ENCODE measurements at regions not wholly inside any gene's neighbourhood (a gene's known extent, or its start where the extent isn't known, plus 50 kb on each side); places are given as distances from the start of the nearest gene placed in this dataset.

DNA sequence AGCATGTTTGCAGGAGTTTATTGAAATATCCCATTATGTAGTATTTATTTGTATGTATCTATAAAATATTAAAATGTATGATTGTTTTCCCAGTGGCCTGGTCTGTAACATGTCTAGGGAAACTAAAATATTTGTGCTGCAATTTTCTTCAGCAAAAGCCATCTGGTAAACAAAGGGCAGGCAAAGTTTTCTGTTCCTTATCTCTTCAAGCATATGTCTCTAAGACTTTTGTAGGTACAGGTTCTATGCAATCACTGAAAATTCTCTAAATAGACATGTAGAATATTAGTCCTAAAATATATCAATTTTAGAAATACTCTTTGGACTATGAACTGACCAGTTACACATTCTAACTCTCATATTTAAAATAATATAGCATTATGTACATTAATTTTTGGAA, 585.8 kb upstream of the RGS18 start:
- DNase-seq (no peak), ATAC-seq (no peak)
- Histone ChIP-seq H3K27ac (no peak overlapping the region), H3K4me3 (no peak overlapping the region), H3K9me3 (no peaks in the 10 kb centered on the region), H3K4me1 (no peaks in the 10 kb centered on the region), H3K36me3 (ENCODE audit: insufficient read depth in 1 of 2, low read depth in 1 of 2) (no peaks in the 10 kb centered on the region), H3K27me3 (ENCODE audit: insufficient read depth in 3 of 3, low read length in 2 of 3) (no peaks in the 10 kb centered on the region)
- intact Hi-C loops (cut with DNase I), result no loop called here
- no peak for TF ChIP-seq CTCF (IDR thresholded peaks at IDR 0.05)

DNA sequence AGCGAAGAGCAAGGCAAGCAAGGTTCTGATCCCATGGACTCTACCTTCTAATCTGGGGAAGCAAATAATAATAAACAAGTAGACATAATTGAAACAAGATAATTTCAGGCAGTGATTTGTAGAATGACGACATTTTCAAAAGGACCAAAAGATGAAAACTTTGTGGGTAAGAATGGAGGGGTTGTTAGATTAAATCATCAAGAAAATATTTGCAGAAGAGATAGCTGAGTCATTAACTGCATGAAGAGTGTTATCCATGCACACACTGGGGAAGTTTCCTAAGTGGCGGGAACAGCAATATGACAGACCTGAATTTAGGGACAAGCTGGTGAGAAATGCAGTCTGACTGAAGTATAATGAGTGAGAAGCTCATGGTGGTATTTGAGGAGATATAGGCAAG, 583.1 kb upstream of the RGS18 start:
- no peak for ATAC-seq

GRCh38 chr1:191575746-191576145, 582.5 kb upstream of the RGS18 start:
- Histone ChIP-seq H3K4me3 (no peak overlapping the region), H3K27me3 (ENCODE audit: insufficient read depth in 3 of 3, low read length in 2 of 3) (no peaks in the 10 kb centered on the region), H3K27ac (no peak overlapping the region), H3K9me3 (no peaks in the 10 kb centered on the region), H3K4me1 (no peaks in the 10 kb centered on the region), H3K36me3 (ENCODE audit: insufficient read depth in 1 of 2, low read depth in 1 of 2) (no peaks in the 10 kb centered on the region)
- WGBS, 3 donors, result 65 to 70% (median 66%) methylated on average over 3 of the region's 3 CpGs
- DNase-seq (no peak), ATAC-seq (no peak)
- intact Hi-C loops (cut with DNase I), result no loop called here
- TF ChIP-seq CTCF (IDR thresholded peaks at IDR 0.05), result no peak

More for the DNA sequence above, 583.1 kb upstream of the RGS18 start:
- Histone ChIP-seq H3K36me3 (ENCODE audit: insufficient read depth in 1 of 2, low read depth in 1 of 2) (no peaks in the 10 kb centered on the region), H3K4me3 (no peak overlapping the region), H3K9me3 (no peaks in the 10 kb centered on the region), H3K27ac (no peak overlapping the region), H3K4me1 (no peaks in the 10 kb centered on the region), H3K27me3 (ENCODE audit: insufficient read depth in 3 of 3, low read length in 2 of 3) (no peaks in the 10 kb centered on the region)
- 92 to 95% (median 95%) methylated on average over 3 of the region's 3 CpGs for WGBS, 3 donors
- TF ChIP-seq CTCF (IDR thresholded peaks at IDR 0.05), result no peak
- DNase-seq, result no peak
- intact Hi-C loops (cut with DNase I), result no loop called here

GRCh38 chr1:191577213-191577612, 581.0 kb upstream of the RGS18 start:
- H3K4me1 ChIP-seq, result no peaks in the 10 kb centered on the region
- intact Hi-C loops (cut with DNase I), result no loop called here
- ATAC-seq (no peak), DNase-seq (no peak)
- no peaks in the 10 kb centered on the region for H3K27me3 ChIP-seq (ENCODE audit: insufficient read depth in 3 of 3, low read length in 2 of 3)
- TF ChIP-seq CTCF (IDR thresholded peaks at IDR 0.05), result no peak
- WGBS, 3 donors, result 71 to 77% (median 73%) methylated on average over 4 of the region's 4 CpGs
- no peaks in the 10 kb centered on the region for H3K36me3 ChIP-seq (ENCODE audit: insufficient read depth in 1 of 2, low read depth in 1 of 2)
- no peak overlapping the region for H3K4me3 ChIP-seq
- no peak overlapping the region for H3K27ac ChIP-seq
- no peaks in the 10 kb centered on the region for H3K9me3 ChIP-seq

DNA sequence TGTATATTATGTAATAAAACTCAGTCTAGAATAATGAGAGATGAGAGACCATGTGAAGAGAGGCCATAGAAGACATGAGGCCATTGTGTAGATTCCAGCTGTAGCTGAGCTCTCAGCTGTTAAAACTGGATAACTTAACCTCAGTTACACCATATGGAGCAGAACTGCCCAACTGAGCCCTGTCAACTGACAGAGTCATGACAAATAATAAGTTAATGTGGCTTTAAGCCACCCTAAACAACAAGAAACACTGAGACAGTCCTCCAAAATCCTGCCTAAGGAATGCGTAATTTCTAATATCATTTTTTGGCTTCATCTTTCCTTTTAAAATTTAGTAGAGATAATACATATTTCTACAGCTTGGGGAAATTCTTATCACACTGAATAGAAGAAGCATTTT, 580.0 kb upstream of the RGS18 start:
- DNase-seq (no peak), ATAC-seq (no peak)
- H3K9me3 ChIP-seq, result no peaks in the 10 kb centered on the region
- H3K4me3 ChIP-seq, result no peak overlapping the region
- no peak for TF ChIP-seq CTCF (IDR thresholded peaks at IDR 0.05)
- no peak overlapping the region for H3K27ac ChIP-seq
- no peaks in the 10 kb centered on the region for H3K36me3 ChIP-seq (ENCODE audit: insufficient read depth in 1 of 2, low read depth in 1 of 2)
- intact Hi-C loops (cut with DNase I), result no loop called here
- 77 to 84% (median 78%) methylated on average over 1 of the region's 1 CpG for WGBS, 3 donors
- H3K4me1 ChIP-seq, result no peaks in the 10 kb centered on the region
- H3K27me3 ChIP-seq (ENCODE audit: insufficient read depth in 3 of 3, low read length in 2 of 3), result no peaks in the 10 kb centered on the region

Data from psoas muscle (tissue), 7 donors.